Endothelial cell of umbilical vein (primary cell): ENCODE measurements at regions not wholly inside any gene's neighbourhood (a gene's known extent, or its start where the extent isn't known, plus 50 kb on each side); places are given as distances from the start of the nearest gene placed in this dataset.

Source experiments
- BruUV-seq: library from RNA; stranded (reverse); fragments of 400-500 nt; replicated peaks from 2 replicates; lab custom pipeline; 2021; lab: Mats Ljungman, UMichigan
- CTCF ChIA-PET: fragments of 300-600, 350-600 bp; sonication (Branson Sonifier 250); formaldehyde crosslinking; loops from one replicate; lab custom pipeline; 2021; ENCODE audit warnings: antibody characterized with exemption, inconsistent platforms; lab: Charles Lee
- POLR2A ChIA-PET: fragments of 300-600, 350-600 bp; sonication (Branson Sonifier 250); formaldehyde crosslinking; loops from one replicate; lab custom pipeline; 2021; ENCODE audit warnings: antibody characterized with exemption, inconsistent platforms; lab: Charles Lee
- DNase-seq: peaks from one replicate; pipeline ENCODE4 v3.0.0-alpha.2; 2011; ENCODE audit warnings: low read depth, low spot score
- FAIRE-seq: peaks from 2 replicates; lab custom pipeline; 2011; peaks lifted over from hg19 to GRCh38; lab: Jason Lieb, UNC
- H2AFZ ChIP-seq: 2 replicates; pipeline ENCODE4 v1.6.0; 2012; ENCODE audit warnings: low read depth, low read length, control low read depth, inconsistent platforms
- H3K27ac ChIP-seq: 2 replicates; pipeline ENCODE4 v1.5.1; 2011; ENCODE audit warnings: low read depth, mild to moderate bottlenecking, control low read depth, low read length, moderate library complexity; ENCODE audit not compliant: insufficient read depth
- H3K27me3 ChIP-seq, 2 experiments: 2 replicates each; pipeline versions ENCODE4 v1.6.0 to v1.6.1; 2011; ENCODE audit warnings: low read length in 2 of 2, mixed read lengths in 1 of 2; ENCODE audit not compliant: control insufficient read depth in 2 of 2, insufficient read depth in 2 of 2
- H3K36me3 ChIP-seq, 2 experiments: 2 replicates in 1 of 2; 3 replicates in 1 of 2; pipeline ENCODE4 v1.5.1; 2011; ENCODE audit warnings: low read length in 2 of 2, mild to moderate bottlenecking in 1 of 2, moderate library complexity in 1 of 2; ENCODE audit not compliant: control insufficient read depth in 2 of 2, insufficient read depth in 2 of 2; ENCODE audit errors: extremely low read depth in 1 of 2
- H3K4me1 ChIP-seq: 3 replicates; pipeline ENCODE4 v1.5.1; 2011; ENCODE audit warnings: mild to moderate bottlenecking, low read length; ENCODE audit not compliant: control insufficient read depth, insufficient read depth; ENCODE audit errors: extremely low read depth
- H3K4me2 ChIP-seq: 2 replicates; pipeline ENCODE4 v1.6.1; 2011; ENCODE audit warnings: low read length, control low read depth, mixed read lengths; ENCODE audit not compliant: insufficient read depth
- H3K4me3 ChIP-seq, 3 experiments: fragments of 200-600 bp in 1 of 3; sonication (generic), shearing (Covaris generic) in 1 of 3; replicated peaks in 1 of 3; 2 replicates each; pipeline ENCODE4 v1.5.1; 2011 to 2016; ENCODE audit warnings: control low read depth in 3 of 3, low read length in 3 of 3, mild to moderate bottlenecking in 2 of 3, inconsistent platforms in 1 of 3, low read depth in 1 of 3, moderate library complexity in 1 of 3; ENCODE audit not compliant: insufficient read depth in 1 of 3
- H3K79me2 ChIP-seq: 2 replicates; pipeline ENCODE4 v1.6.0; 2012; ENCODE audit warnings: low read length, inconsistent platforms; ENCODE audit not compliant: control insufficient read depth, insufficient read depth
- H3K9ac ChIP-seq: replicated peaks from 2 replicates; pipeline ENCODE3; 2011; ENCODE audit warnings: low read length, control low read depth; ENCODE audit not compliant: insufficient read depth; ENCODE audit errors: extremely low read depth
- H3K9me1 ChIP-seq: replicated peaks from 3 replicates; pipeline ENCODE4 v1.6.0; 2011; ENCODE audit warnings: mild to moderate bottlenecking, low read length; ENCODE audit not compliant: control insufficient read depth, insufficient read depth; ENCODE audit errors: extremely low read depth
- H3K9me3 ChIP-seq: replicated peaks from 2 replicates; pipeline ENCODE4 v1.5.1; 2012; ENCODE audit warnings: low read length, inconsistent platforms; ENCODE audit not compliant: control insufficient read depth, insufficient read depth
- H4K20me1 ChIP-seq: replicated peaks from 2 replicates; pipeline ENCODE3; 2011; ENCODE audit warnings: mild to moderate bottlenecking, low read length; ENCODE audit not compliant: control insufficient read depth, insufficient read depth; ENCODE audit errors: extremely low read depth
- CTCF ChIP-seq, 2 donors: IDR thresholded peaks; 1 replicate in 1 of 2; 2 replicates in 1 of 2; pipeline ENCODE4 v1.5.1; 2011; ENCODE audit warnings: low read length in 2 of 2, mild to moderate bottlenecking in 2 of 2, moderate library complexity in 2 of 2, control low read depth in 1 of 2, inconsistent platforms in 1 of 2, low read depth in 1 of 2; ENCODE audit not compliant: insufficient read depth in 1 of 2; ENCODE audit errors: extremely low read depth in 1 of 2
- EZH2 ChIP-seq: IDR thresholded peaks from 2 replicates; pipeline ENCODE4 v1.6.1; 2012; ENCODE audit warnings: borderline replicate concordance, low read depth, mild to moderate bottlenecking, moderate library complexity, low read length, inconsistent platforms; ENCODE audit not compliant: severe bottlenecking
- FOS ChIP-seq: IDR thresholded peaks from 2 replicates; pipeline ENCODE4 v1.6.1; 2011; ENCODE audit warnings: mild to moderate bottlenecking, low read length, moderate library complexity, borderline replicate concordance; ENCODE audit not compliant: insufficient read depth
- GATA2 ChIP-seq: IDR thresholded peaks from 2 replicates; pipeline ENCODE4 v1.7.0; 2011; ENCODE audit warnings: low read depth, mild to moderate bottlenecking, moderate library complexity, mixed read lengths, low read length; ENCODE audit not compliant: insufficient read length, insufficient read depth
- JUN ChIP-seq: IDR thresholded peaks from 2 replicates; pipeline ENCODE4 v1.6.1; 2011; ENCODE audit warnings: borderline replicate concordance, low read depth; ENCODE audit not compliant: insufficient read length, insufficient read depth
- MYC ChIP-seq: IDR thresholded peaks from one replicate; pipeline ENCODE4 v1.6.1; 2011; ENCODE audit warnings: mild to moderate bottlenecking, low read depth, low read length
- POLR2A ChIP-seq: IDR thresholded peaks from 2 replicates; pipeline ENCODE4 v1.6.1; 2012; ENCODE audit warnings: low read depth, mild to moderate bottlenecking, control low read depth, low read length
- POLR2AphosphoS5 ChIP-seq: IDR thresholded peaks from 2 replicates; pipeline ENCODE4 v1.6.1; 2012; ENCODE audit warnings: low read depth, mild to moderate bottlenecking, control low read depth, low read length, moderate library complexity; ENCODE audit not compliant: insufficient read depth
- dilution Hi-C: fragments of 300-500 bp; cut with MboI; formaldehyde crosslinking; loops from one replicate; pipeline ENCODE4 v1.15.0; 2019; ENCODE audit warnings: low sequenced_read_pairs; ENCODE audit not compliant: extremely low pct_ligation_motif_present
- intact Hi-C: fragments of 100-400 bp; cut with micrococcal nuclease; formaldehyde crosslinking; loops from one replicate; pipeline ENCODE4 v1.10.0; 2022
- TF ChIP-seq, protein P1 (sequence below): IDR thresholded peaks from 2 replicates; pipeline ENCODE4 v1.6.1; 2011; ENCODE audit not compliant: insufficient read depth, insufficient read length

GRCh38 chr6:153729189-153729588, 309.9 kb upstream of the OPRM1 start:
- Histone ChIP-seq H3K9ac (no peak overlapping the region), H3K4me2 (no peak overlapping the region), H3K4me1 (no peaks in the 10 kb centered on the region), H3K9me1 (no peaks in the 10 kb centered on the region), H3K27me3 (no peaks in the 10 kb centered on the region), H3K79me2 (no peaks in the 10 kb centered on the region), H3K27ac (no peak overlapping the region), H3K4me3 (no peak overlapping the region), H4K20me1 (no peaks in the 10 kb centered on the region), H2AFZ (no peak overlapping the region), H3K9me3 (no peaks in the 10 kb centered on the region), H3K36me3 (no peaks in the 10 kb centered on the region)
- TF ChIP-seq CTCF (IDR thresholded peaks at IDR 0.05; ENCODE audit: extremely low read depth in 1 of 2, insufficient read depth in 1 of 2, low read depth in 1 of 2, low read length in 2 of 2) (no peak), POLR2AphosphoS5 (no peak), MYC (no peak), GATA2 (no peak), FOS (no peak), POLR2A (no peak), EZH2 (no peak), JUN (no peak)
- TF ChIP-seq, protein P1, sequence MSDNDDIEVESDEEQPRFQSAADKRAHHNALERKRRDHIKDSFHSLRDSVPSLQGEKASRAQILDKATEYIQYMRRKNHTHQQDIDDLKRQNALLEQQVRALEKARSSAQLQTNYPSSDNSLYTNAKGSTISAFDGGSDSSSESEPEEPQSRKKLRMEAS: no peak
- ChIA-PET CTCF (no interaction called here), POLR2A (no interaction called here)
- no TSS peak for BruUV-seq
- DNase-seq: no peak
- no peak for FAIRE-seq
- intact Hi-C loops: no loop called here
- dilution Hi-C loops: no loop called here
